SW 1271 (cell line): ENCODE measurements at regions not wholly inside any gene's neighbourhood (a gene's known extent, or its start where the extent isn't known, plus 50 kb on each side); places are given as distances from the start of the nearest gene placed in this dataset.

Experiments used
- DNase-seq, 2 experiments: peaks; one replicate each; lab custom pipeline; 2025; lab: John Stamatoyannopoulos, UW

DNA sequence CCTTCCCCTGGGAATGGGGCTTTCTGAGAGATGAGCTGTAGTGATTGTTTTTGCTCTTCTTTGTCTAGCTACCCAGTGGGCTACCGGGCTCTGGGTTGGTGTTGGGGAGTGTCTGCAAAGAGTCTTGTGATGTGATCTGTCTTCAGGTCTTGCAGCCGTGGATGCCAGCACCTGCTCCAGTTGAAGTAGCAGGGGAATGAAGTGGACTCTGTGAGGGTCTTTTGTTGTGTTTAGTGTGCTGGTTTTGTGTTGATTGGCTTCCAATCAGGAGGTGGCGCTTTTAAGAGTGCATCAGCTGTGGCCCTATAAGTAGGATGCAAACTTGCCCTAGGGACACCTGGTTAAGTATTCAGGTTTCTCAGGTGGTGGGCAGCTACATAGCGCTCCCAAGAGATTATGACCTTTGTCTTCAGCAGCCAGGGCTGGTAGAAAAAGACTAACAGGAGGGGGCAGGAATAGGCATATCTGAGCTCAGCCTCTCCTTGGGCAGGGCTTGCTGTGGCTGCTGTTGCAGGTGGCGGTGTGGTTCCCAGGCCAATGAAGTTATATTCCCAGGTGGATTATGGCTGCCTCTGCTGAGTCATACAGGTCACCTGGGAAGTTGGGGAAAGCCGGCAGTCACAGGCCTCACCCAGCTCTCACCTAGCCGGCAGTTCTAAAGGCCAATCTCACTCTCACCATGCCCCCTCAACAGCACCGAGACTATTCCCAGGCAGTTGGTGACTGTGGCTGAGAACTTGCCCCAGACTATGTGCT is 315.7 kb upstream of the C11orf87 start:
- DNase-seq = no peak

DNA sequence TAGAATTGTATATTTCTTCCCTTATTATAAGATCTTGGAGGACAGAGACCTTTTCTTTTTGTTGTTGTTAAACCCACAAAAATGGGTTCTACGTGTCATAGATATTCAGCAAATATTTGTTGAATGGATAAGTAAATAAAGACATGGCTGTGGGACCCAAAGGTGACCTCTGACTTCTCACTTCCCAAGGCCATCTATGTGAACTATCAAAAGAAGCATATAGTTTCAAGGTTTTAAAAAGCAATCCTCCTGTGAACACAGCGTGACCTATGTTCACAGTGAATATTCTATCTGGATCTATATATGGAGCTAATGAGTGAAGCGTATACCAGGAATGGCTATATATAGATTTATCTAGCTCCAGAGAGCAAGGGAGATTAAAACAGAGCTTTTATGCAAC is 312.8 kb upstream of the C11orf87 start:
- no peak for DNase-seq

DNA sequence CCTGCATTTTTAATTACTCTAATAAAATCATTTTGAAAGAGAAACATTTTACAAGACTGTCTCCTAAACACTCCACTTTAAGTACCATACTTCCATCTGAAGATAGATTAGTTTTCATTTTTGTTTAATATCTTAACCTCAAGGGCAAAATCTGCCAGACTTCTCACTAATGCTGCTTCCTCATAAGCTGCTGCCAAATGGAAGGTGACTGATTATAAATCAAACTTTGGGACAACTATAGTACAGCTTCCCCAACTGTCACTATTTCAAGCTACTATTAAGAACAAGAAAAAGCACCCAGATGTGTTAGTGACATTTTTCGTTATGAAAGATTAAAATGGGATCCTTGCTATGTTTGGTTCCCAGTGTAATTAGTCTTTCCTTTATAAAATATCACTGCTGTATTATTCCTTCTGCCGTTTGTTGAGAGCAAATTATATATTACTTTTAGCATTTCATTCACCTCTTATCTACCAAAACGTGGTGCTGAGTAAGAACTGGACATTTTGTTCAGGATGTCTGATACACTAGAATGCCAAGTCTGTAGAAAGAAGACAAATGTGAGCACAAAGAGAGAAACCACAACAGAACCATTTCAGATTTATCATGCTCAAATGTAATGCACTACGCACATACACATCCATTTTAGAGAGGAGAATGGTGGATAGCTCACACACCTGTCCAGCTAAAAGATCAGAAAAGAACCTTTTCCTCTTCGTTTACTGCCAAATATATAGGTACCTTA is 312.2 kb upstream of the C11orf87 start:
- no peak for DNase-seq

DNA sequence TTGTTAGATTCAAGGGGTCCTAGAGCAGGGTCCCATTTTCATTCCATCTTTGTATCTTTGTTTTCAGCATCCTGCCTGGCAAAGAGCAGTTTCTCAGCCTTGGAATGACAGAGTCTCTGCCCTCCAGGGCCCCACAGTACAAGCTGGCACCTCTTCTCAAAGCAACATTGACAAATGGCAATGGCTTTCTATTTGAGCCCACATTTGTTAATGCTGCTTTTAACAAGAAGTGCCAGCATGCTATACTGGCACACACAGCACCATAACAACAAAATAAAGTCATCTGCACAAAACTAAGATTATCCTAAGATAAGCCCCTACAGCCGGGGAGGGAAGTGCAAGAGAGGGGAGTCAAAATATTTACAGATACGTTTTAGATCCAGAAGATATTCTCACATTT is 309.7 kb upstream of the C11orf87 start:
- no peak for DNase-seq

DNA sequence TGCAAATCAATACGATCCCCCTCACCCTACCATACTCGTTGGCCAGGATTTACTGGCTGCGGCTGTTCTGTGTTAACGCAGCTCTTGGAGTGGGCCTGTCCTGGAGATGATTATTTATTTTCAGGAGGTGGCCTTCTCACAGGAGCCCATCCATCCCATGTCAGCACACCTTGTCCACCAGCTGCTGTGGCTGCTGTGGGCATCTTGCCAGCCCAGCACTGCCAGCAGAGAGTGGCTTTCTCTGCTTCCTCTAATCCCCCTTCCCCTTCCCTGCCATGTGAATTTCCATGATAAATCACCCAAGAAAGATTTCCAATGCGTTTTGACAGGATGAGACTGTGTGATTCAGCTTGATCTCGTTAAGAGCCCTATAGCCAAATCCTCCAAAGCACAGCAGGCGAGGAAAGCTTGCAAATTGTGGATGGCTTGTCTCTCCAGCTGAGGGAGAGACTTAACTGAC is 309.1 kb upstream of the C11orf87 start:
- no peak for DNase-seq

DNA sequence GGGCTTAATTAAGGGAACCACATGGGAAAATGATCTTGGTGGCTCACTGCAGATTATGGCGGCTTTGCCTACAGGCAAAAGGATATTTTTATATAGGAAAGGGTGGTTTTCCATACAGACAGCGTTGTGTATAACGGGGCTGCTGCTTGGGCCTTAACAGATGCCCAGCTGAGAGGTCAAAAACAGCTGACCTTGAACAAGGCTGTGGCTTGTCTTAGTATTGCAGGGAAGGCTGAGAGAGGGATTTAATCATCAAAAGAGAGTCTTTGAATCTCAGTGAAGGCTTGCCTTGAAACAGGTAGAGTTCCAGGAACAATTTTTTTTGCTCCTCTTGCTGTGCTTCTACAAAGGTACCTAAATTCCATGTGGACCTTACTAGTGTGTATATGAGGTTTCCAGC is 301.6 kb upstream of the C11orf87 start:
- no peak for DNase-seq

DNA sequence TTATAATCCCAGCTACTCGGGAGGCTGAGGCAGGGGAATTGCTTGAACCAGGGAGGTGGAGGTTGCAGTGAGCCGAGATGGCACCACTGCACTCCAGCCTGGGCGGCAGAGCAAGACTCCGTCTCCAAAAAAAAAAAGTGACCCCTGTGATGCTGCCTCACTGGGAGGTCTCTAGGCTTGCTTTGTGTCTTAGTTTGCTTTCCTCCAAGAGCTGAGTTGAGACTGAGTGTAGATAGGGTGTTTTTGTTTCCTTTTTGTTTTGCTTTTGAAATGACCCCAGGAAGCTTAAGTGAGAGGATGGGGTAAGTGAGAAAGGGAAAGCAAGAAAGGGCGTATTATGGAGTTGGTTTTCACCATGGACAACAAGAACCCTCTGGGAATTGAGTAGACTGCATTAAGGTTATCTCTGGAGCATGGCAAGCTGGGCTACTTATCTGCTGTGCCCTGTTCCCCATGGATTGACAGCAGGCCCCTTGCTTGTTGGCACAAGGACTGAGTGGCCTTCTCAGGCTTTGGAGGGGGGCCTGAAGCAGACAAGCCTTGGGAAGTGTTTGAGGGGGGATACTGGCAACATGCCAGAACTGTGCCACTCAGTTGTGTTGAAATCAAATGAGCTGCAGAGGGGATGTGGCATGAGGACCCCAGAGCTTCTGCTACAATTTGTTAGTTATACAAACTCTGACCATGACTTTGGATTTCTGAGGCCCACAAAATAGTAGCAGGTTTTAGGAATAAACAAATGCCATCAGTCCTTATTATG is 300.6 kb upstream of the C11orf87 start:
- DNase-seq = no peak

DNA sequence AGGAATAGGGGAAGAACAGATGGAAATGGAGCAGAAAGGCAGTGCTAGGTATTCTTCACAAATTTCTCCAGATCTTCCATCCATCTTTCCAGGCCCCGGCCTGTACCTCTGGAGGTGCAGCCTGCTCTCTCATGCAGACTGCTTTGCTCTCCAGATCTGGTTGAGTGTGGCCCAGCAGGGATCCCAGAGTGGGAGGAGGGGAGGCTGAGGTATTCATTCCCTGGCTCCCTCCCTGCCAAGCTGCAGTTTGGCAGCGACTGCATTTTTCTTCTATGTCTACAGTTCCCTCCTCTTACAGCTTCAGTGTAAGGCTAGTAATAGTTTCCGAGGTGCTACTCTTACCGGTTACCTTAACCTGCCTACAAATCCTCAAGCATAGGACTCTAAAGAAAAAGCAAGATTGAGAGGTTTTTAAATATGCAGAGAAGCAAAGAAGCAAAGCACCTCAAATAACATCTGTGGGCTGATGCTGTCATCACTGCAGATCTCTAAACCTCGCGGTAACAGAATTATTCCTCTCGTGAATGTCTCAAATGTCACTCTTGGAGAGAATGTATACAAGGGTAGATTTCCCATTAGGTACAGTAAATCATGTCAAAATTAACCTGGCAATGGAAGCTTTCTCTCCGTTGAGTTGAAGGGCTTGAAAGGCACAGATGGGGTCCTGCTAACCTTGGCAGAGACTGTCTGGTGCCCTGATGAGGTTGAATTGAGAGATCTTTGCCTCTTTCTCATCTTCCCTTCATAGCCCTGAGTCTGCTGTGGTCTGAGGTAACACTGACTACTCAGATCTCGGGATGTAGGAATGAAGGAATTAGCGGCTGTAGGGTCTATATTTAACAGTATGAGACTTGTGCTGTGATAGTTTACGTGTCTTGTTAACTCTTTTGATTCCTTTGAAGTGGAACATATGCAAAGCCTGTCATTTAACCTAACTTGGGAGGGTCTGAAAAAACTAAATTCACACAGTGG is 297.9 kb upstream of the C11orf87 start:
- DNase-seq = no peak

DNA sequence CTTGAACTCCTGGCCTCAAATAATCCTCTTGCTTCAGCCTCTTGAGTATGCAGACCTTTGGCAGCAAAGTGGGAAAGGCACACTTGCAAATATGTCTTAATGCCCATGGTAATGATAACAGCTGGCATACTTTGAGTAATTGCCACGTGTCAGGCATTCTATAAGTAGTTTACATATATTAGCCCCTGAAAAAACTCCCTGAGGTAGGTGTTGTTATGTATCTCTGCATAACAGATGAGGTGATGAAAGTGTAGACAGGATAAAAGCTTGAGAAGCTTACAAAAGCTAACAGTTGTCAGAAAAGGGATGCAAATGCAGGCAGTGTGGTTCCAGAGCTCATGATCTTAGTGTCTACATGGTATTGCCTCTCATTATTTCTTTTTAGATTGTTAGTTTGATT is 291.1 kb upstream of the C11orf87 start:
- DNase-seq = no peak

DNA sequence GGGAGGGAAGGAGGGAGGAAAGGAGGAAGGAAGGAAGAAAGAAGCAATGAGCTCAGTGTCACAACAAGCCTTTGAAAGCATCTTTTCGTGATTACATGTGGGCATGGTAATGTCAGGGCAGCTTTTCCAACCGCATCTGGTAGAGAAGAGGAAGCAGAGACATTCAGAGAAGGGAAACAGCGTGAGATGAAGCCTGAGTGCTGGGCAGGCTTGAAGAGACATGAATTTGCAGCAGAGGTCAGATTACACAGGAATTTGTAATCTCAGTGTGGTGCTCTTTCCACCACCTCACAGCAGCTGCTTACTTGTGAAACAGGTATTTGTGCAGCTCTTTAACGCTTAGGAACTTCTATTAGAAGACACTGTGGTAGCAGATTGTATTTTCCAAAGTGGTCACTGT is 289.5 kb upstream of the C11orf87 start:
- no peak for DNase-seq

DNA sequence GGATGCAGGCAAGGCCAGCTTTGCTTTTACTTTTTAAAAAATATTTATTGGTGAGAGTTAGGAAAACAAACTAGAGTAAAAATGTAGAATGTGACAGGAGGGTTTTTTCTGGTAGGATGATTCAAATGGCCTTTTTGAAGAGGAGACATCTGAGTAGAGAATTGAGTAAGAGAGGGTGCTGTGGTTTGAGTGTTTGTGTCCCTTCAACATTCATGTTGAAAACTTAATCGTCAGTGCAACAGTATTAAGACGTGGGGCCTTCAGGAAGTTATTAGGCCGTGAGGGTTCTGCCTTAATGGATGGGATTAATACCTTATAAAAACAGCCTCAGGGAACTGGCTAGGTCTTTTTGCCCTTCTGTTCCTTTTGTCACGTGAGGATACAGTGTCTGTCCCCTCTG is 288.8 kb upstream of the C11orf87 start:
- no peak for DNase-seq

DNA sequence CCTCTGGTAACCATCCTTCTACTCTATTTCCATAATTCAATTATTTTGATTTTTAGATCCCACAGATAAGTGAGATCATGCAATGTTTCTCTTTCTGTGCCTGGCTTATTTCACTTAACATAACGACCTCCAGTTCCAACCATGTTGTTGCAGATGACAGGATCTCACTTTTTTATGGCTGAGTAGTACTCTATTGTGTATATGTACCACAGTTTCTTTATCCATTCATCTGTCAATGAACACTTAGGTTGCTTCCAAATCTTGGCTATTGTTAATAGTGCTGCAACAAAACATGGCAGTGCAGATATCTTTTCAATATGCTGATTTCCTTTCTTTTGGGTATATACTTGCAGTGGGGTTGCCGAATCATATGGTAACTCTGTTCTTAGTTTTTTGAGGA is 286.4 kb upstream of the C11orf87 start:
- DNase-seq = no peak

DNA sequence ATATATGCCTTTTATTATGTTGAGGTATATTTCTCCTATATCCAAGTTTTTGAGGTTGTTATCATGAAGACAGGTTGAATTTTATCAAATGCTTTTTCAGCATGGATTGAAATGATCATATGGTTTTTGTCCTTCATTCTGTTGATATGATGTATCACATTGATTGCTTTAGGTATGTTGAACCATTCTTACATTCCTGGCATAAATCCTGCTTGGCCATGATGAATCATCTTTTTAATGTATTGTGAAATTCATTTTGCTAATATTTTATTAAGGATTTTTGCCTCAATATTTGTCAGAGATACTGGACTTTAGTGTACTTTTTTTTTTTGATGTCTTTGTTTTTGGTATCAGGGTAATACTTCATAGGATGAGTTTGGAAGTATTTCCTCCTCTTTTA is 283.8 kb upstream of the C11orf87 start:
- DNase-seq = no peak

DNA sequence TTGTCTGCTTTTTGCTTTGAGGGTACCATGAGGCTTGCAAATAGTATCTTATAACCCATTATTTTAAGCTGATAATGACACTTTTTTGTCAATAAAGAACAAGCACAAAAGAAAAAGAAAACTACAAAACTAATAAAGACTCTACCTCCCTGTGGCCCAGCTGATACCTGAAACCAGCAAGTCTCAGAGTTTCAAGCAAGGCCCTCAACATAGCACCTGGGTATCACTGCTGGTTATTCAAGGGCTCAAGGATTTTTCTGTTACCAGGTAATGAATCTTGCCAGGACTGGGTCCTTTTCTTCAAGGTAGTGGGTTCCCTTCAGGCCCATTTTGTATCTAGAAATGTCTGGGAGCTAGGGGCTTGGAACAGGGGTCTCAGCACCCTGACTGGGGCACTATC is 281.6 kb upstream of the C11orf87 start:
- DNase-seq = no peak

DNA sequence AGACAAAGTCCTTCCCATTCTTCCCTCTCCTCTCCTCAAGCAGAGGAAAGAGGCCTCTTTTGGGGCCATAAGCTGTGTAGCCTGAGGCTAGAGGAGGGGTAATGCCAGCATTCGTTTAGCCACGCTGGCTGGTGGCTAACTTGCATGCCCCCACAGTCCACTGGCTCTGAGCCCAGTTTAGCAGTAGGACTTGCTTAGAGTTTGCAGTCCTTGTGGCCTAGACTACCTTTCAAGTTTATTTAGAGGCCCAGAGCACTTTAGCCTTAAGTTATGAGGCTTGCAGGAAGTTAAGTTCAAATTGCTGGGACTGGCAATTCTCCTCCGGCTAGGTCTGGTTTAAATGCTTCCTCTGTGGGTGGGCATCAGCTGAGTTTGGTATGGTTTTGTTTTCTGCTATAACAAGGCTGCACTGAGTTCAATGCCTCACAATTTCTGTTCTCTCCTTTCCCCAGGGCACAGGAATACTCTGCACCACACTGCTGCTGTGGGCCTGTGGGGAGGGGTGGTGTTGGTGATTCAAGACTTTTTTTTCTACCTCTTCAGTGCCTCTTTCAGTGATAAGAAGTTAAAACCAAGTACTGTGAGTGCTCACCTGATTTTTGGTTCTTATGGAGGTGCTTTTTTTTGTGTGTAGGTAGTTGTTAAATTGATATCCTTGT is 281.0 kb upstream of the C11orf87 start:
- DNase-seq = no peak

DNA sequence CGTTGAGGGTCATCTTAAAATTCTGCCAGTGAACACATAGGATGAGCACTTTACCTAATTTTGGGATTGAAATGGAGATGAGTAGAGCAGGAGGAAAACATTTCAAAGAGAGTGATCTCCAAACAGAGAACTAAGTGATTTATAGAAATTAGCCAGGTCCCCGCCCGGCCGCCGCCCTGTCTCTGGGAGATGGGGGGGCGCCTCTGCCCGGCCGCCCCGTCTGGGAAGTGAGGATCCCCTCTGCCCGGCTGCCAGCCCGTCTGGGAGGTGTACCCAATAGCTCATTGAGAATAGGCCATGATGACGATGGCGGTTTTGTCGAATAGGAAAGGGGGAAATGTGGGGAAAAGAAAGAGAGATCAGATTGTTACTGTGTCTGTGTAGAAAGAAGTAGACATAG is 276.7 kb upstream of the C11orf87 start:
- DNase-seq = no peak

DNA sequence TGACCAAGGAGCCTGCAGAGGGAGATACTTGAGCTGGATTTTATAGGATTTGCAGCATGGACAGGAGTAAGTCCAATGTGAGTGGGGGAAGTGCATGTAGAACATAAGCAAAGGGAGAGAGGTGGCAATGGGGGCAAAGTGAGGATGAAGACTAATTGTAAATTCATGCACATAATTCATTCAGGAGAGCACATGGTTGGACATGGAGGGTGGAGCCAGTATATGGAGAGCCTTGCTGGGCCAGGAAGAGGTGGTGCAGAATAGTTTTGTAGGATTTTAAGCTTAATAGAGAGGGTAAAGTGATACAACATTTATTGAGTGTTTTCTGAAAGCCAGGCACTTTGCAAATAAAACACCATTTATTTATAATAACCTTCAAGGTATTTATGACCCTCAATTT is 274.3 kb upstream of the C11orf87 start:
- no peak for DNase-seq

DNA sequence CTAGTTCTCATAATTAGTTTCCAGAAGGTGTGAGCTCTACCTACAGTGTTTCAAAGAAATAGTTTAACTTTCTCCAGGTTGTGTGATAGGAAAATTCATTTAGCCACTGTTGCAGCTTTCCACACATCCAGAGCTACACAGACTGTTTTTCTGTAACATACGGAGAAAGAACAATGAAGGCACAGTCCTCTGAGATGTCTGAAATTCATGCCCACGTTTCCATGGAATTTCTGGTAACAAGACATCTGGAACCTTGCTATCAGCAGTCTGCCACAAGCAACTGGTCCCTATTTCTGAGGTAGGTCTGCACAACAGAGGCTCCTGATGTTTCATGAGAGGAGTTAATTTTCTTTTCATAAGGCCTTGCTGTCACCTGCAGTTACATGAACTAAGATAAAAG is 273.3 kb upstream of the C11orf87 start:
- no peak for DNase-seq

DNA sequence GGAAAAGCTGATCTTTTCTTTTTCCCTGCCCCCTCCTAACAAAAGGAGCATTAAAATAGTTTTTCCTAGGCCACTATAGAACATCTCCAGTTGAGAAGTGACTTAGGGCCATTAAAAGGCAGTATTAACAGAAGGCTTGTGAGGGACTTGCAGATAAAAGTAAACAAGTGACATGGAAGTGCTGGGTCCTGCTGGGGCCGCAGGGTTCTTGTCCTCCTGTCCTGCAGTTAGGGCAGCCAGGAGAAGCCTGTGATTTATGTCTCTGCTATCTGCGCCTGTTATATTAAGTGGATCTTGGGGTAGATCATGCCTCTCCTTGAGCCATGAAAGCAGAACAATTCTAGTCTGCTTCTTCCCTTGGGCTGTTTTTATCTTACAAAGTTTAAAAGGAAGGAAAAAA is 271.4 kb upstream of the C11orf87 start:
- no peak for DNase-seq

DNA sequence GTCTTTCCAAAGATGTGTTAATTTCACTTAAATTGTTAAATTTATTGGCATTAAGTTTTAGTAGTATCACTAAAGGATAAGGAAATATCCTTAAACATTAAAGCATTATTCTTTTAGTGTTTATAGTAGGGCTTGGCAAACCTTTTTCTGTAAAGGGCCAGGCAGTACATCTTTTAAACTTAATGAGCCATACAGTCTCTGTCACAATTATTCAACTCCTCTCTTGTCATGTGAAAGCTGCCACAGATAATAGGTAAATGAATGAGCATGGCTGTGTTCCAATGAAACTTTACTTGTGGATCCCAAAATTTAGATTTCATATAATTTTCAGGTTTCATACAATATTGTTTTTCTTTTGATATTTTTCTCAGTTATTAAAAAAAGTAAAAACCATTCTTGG is 268.2 kb upstream of the C11orf87 start:
- no peak for DNase-seq

DNA sequence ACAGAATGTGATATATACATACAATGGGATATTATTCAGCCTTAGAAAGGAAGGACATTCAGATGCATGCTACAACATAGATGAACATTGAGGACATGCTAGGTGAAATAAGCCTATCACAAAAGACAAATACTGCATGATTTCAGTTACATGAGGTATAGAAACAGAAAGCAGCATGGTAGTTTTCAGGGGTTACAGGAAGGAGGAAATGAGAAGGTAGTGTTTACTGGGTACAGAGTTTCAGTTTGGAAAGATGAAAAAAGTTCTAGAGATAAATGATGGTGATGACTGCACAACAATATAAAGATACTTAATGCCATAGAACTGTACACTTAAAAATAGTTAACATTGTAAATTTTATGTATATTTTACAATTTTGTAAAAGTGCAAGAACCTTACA is 266.7 kb upstream of the C11orf87 start:
- DNase-seq = no peak
